GM12892 (cell line): ENCODE measurements at regions not wholly inside any gene's neighbourhood (a gene's known extent, or its start where the extent isn't known, plus 50 kb on each side); places are given as distances from the start of the nearest gene placed in this dataset.

Source experiments
- POLR2A ChIP-seq: IDR thresholded peaks from 2 replicates; pipeline ENCODE4 v1.6.1; 2011; ENCODE audit warnings: low read depth, low read length, control low read depth
- POLR2AphosphoS5 ChIP-seq: IDR thresholded peaks from 2 replicates; pipeline ENCODE4 v1.6.1; 2011; ENCODE audit warnings: low read depth, low read length, control low read depth
- TAF1 ChIP-seq: IDR thresholded peaks from 2 replicates; pipeline ENCODE4 v1.6.1; 2011; ENCODE audit warnings: low read depth, mild to moderate bottlenecking, control low read depth, low read length, borderline replicate concordance

- TF ChIP-seq POLR2AphosphoS5 = no peak
- TF ChIP-seq POLR2A = no peak
- no peak for TF ChIP-seq TAF1
These were observed 78.3 kb upstream of the SRSF6 start for GRCh38 chr20:43379239-43379917.
